ENCODE measurements at regions not wholly inside any gene's neighbourhood (a gene's known extent, or its start where the extent isn't known, plus 50 kb on each side); places are given as distances from the start of the nearest gene placed in this dataset.

- no peak for TF ChIP-seq ZNF274 (IDR thresholded peaks at IDR 0.05; ENCODE audit: low read depth, low read length)
- TF ChIP-seq YY1 (IDR thresholded peaks at IDR 0.05; ENCODE audit: insufficient read depth, insufficient read length) = no peak
- no peak for TF ChIP-seq SUZ12 (IDR thresholded peaks at IDR 0.05; ENCODE audit: extremely low read depth, insufficient read depth, insufficient read length)
Observed at GRCh38 chr2:31694444-31694843, 113.7 kb upstream of the SRD5A2 start.

All from NT2/D1 (cell line).